T47D (cell line): ENCODE measurements at regions not wholly inside any gene's neighbourhood (a gene's known extent, or its start where the extent isn't known, plus 50 kb on each side); places are given as distances from the start of the nearest gene placed in this dataset.
"Not testable (repeated sequence)": the region's sequence is repeated elsewhere in the genome, so short reads cannot be mapped to it uniquely, and the experiment has no call there.

ENCODE experiments used
- DNase-seq, 2 experiments: peaks; one replicate each; pipeline versions ENCODE4 v3.0.0 to v3.0.0-alpha.2; 2011 to 2012; ENCODE audit warnings: low read depth in 1 of 2, low spot score in 1 of 2
- JUND ChIP-seq: IDR thresholded peaks from 2 replicates; pipeline ENCODE4 v1.6.1; 2012; ENCODE audit warnings: low read depth
- in situ Hi-C: cut with HindIII; loops from 2 replicates; pipeline ENCODE4 v1.10.0; 2016; ENCODE audit warnings: low sequenced_read_pairs, low pct_unique_long_range_greater_than_20kb

GRCh38 chr3:22439626-22440025, 688.6 kb upstream of the ZNF385D start:
- DNase-seq = no peak
- in situ Hi-C loops = no loop called here
- TF ChIP-seq JUND = no peak

DNA sequence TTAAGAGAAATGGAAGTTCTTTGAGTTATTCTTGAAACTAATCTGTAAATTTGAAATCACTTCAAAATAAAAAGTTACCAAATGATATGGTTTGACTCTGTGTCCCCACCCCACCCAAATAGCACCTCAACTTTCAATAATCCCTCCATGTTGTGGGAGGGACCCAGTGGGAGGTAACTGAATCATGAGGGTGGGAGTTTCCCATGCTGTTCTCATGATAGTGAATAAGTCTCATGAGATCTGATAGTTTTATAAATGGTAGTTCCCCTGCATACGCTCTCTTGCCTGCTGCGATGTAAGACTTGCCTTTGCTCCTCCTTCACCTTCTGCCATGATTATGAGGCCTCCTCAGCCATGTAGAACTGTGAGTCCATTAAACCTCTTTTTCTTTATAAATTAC, 690.7 kb upstream of the ZNF385D start:
- DNase-seq = no peak
- TF ChIP-seq JUND = no peak
- in situ Hi-C loops = no loop called here

- no peak for DNase-seq
- TF ChIP-seq JUND = no peak
- in situ Hi-C loops = no loop called here
These were observed 692.7 kb upstream of the ZNF385D start for GRCh38 chr3:22443571-22444233.

GRCh38 chr3:22445336-22445735, 694.3 kb upstream of the ZNF385D start:
- DNase-seq, in situ Hi-C loops: not testable (repeated sequence)

GRCh38 chr3:22450786-22451400, 699.9 kb upstream of the ZNF385D start:
- in situ Hi-C loops = no loop called here

GRCh38 chr3:22451501-22451900, 700.5 kb upstream of the ZNF385D start:
- TF ChIP-seq JUND = no peak
- DNase-seq = no peak
- in situ Hi-C loops = no loop called here

More at GRCh38 chr3:22450786-22451400, 699.9 kb upstream of the ZNF385D start:
- DNase-seq = no peak
- no peak for TF ChIP-seq JUND

- DNase-seq = no peak
- TF ChIP-seq JUND = no peak
- in situ Hi-C loops = no loop called here
These were observed 703.0 kb upstream of the ZNF385D start for GRCh38 chr3:22453906-22454535.

- in situ Hi-C loops = no loop called here
These were observed 719.0 kb upstream of the ZNF385D start for GRCh38 chr3:22469995-22470394.

DNA sequence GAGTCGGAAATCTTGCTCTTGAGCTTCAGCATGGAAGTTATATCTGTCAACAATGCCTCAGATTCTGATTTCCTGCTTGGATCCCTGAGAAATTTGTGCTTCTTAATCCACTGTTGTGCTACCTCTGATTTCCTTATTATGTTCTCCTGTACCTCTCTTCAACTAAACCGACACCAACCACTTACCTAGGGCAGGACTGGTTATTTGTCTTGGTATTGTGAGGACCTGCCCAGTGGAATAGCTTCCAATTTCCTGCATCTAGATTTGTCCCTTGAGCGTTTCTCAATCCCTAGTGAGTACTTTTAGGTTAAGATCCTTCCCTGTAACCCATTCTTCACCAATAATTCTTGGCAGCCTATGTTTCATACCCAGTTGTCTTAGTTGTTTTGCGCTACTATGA, 720.5 kb upstream of the ZNF385D start:
- TF ChIP-seq JUND = no peak
- no peak for DNase-seq
- in situ Hi-C loops = no loop called here

More at GRCh38 chr3:22469995-22470394, 719.0 kb upstream of the ZNF385D start:
- no peak for TF ChIP-seq JUND
- no peak for DNase-seq

DNA sequence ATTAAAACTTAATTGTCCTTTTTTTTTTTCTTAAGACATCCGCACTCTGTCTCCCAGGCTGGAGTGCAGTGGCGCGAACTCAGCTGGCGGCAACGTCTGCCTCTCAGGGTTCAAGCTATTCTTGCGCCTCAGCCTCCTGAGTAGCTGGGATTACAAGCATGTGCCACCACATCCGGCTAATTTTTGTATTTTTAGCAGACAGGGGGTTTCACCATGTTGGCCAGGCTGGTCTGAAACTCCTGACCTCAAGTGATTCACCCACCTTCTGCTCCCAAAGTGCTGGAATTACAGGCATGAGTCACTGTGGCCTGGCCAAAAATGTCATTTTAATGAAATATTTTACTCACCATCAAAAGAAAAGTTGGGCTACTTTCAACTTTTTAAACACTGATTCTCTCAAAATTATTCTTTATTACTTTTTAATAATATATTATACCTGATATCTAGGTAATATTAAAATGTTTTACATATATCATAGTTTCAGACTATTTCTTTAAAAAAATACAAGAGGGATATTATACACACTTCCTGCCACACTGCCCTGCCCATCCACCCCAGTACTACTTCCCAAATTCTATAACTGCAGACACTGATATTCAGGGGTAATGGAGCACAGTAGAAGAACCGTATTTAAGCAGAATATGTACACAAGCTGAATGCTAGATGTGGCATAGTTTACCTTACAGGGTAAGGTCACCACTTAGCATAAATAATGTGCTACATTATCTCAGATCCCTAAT, 723.9 kb upstream of the ZNF385D start:
- no peak for TF ChIP-seq JUND
- in situ Hi-C loops = no loop called here
- no peak for DNase-seq

- DNase-seq = no peak
- no peak for TF ChIP-seq JUND
- in situ Hi-C loops = no loop called here
These were observed 724.7 kb upstream of the ZNF385D start for GRCh38 chr3:22475665-22476240.

DNA sequence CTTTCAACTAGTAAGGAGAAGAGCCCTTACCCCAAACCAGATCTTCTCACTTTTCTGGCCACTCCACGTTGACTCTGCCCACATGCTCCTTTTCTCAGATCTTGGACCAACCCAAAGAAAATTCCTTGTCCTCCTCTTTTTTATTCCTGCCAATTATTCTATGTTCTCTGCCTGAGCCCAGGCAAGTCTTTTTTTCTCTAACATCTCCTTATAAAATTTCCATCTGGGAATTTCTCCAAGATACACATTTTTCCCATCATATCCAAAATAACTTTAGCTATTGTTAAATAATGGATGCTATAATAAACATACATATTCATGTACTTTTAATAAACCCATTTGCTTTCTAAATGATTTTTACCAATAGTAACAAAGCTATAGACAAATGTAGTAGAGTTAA, 726.0 kb upstream of the ZNF385D start:
- in situ Hi-C loops = no loop called here
- no peak for DNase-seq
- TF ChIP-seq JUND = no peak
